WTC11 (cell line): ENCODE measurements at regions not wholly inside any gene's neighbourhood (a gene's known extent, or its start where the extent isn't known, plus 50 kb on each side); places are given as distances from the start of the nearest gene placed in this dataset.

Source experiments
- ATAC-seq: fragments of 200-7000 bp; cut with Tn5 transposase; 2 replicates; pipeline ENCODE4 v1.10.0; 2021; ENCODE audit warnings: mild to moderate bottlenecking, moderate library complexity
- CTCF ChIA-PET: fragments of 300-600 bp; sonication (Branson Sonifier 250); formaldehyde crosslinking; loops from one replicate; lab custom pipeline; 2021; ENCODE audit warnings: antibody characterized with exemption; lab: Charles Lee
- POLR2A ChIA-PET: fragments of 350-600 bp; sonication (Branson Sonifier 250); formaldehyde crosslinking; loops from one replicate; lab custom pipeline; 2021; ENCODE audit warnings: antibody characterized with exemption; lab: Charles Lee
- DNase-seq: peaks from one replicate; pipeline ENCODE4 v3.0.0; 2021; ENCODE audit warnings: low spot score
- H3K27ac Mint-ChIP-seq: 2 replicates; pipeline ENCODE4 v1.8.0; 2021; ENCODE audit warnings: mixed read lengths
- H3K27me3 Mint-ChIP-seq: 2 replicates; pipeline ENCODE4 v1.8.0; 2021; ENCODE audit warnings: low read depth, mild to moderate bottlenecking, moderate library complexity, mixed read lengths
- H3K36me3 Mint-ChIP-seq: 2 replicates; pipeline ENCODE4 v1.8.0; 2021; ENCODE audit warnings: mixed read lengths
- H3K4me1 Mint-ChIP-seq: 2 replicates; pipeline ENCODE4 v1.8.0; 2022; ENCODE audit warnings: mixed read lengths
- H3K4me3 Mint-ChIP-seq: 2 replicates; pipeline ENCODE4 v1.8.0; 2021; ENCODE audit warnings: mild to moderate bottlenecking, moderate library complexity, mixed read lengths
- H3K9me3 Mint-ChIP-seq: 2 replicates; pipeline ENCODE4 v1.8.0; 2021; ENCODE audit warnings: mixed read lengths
- AFF4 ChIP-seq: sonication (generic); formaldehyde crosslinking; IDR thresholded peaks from 2 replicates; pipeline ENCODE4 v1.8.1; 2023; ENCODE audit warnings: mild to moderate bottlenecking, missing genetic modification reagents, borderline replicate concordance
- ATF3 ChIP-seq: sonication (generic); formaldehyde crosslinking; conservative IDR thresholded peaks from 2 replicates; pipeline ENCODE4 v1.8.1; 2022; ENCODE audit warnings: mild to moderate bottlenecking, missing genetic modification reagents
- ATF6 ChIP-seq: sonication (generic); formaldehyde crosslinking; IDR thresholded peaks from 2 replicates; pipeline ENCODE4 v1.8.1; 2023; ENCODE audit warnings: mild to moderate bottlenecking, missing genetic modification reagents
- CTCF ChIP-seq: fragments of 200-600 bp; IDR thresholded peaks from 2 replicates; pipeline ENCODE4 v1.8.0; 2022; ENCODE audit warnings: antibody characterized with exemption
- ELF4 ChIP-seq: sonication (generic); formaldehyde crosslinking; IDR thresholded peaks from 2 replicates; pipeline ENCODE4 v1.8.1; 2022; ENCODE audit warnings: low read depth, mild to moderate bottlenecking, moderate library complexity, missing genetic modification reagents
- ERG ChIP-seq: fragments of 250-450 bp; sonication (Bioruptor Pico); IDR thresholded peaks from 2 replicates; pipeline ENCODE4 v1.8.0; 2021; ENCODE audit warnings: mild to moderate bottlenecking
- FOXP1 ChIP-seq: sonication (generic); formaldehyde crosslinking; IDR thresholded peaks from 2 replicates; pipeline ENCODE4 v1.8.0; 2022; ENCODE audit warnings: missing genetic modification reagents, mild to moderate bottlenecking, moderate library complexity, borderline replicate concordance
- HMGA2 ChIP-seq: fragments of 250-450 bp; sonication (Bioruptor Pico); IDR thresholded peaks from 2 replicates; pipeline ENCODE4 v1.4.0; 2021; ENCODE audit warnings: mild to moderate bottlenecking, moderate library complexity
- HMGXB4 ChIP-seq: sonication (generic); formaldehyde crosslinking; IDR thresholded peaks from 2 replicates; pipeline ENCODE4 v1.8.1; 2023; ENCODE audit warnings: mild to moderate bottlenecking, moderate library complexity, missing genetic modification reagents
- KAT7 ChIP-seq: sonication (generic); formaldehyde crosslinking; IDR thresholded peaks from 2 replicates; pipeline ENCODE4 v1.8.1; 2023; ENCODE audit warnings: missing genetic modification reagents, mild to moderate bottlenecking, borderline replicate concordance
- NFATC4 ChIP-seq: fragments of 250-450 bp; sonication (Bioruptor Pico); IDR thresholded peaks from 2 replicates; pipeline ENCODE4 v1.9.0; 2021; ENCODE audit warnings: mild to moderate bottlenecking
- OVOL2 ChIP-seq: fragments of 250-450 bp; sonication (Bioruptor Pico); IDR thresholded peaks from 2 replicates; pipeline ENCODE4 v1.9.0; 2021; ENCODE audit warnings: mild to moderate bottlenecking, borderline replicate concordance
- SMAD3 ChIP-seq: sonication (generic); formaldehyde crosslinking; IDR thresholded peaks from 2 replicates; pipeline ENCODE4 v1.8.0; 2022; ENCODE audit warnings: missing genetic modification reagents, mild to moderate bottlenecking, borderline replicate concordance
- TP53 ChIP-seq: sonication (generic); formaldehyde crosslinking; IDR thresholded peaks from 2 replicates; pipeline ENCODE4 v1.8.1; 2023; ENCODE audit warnings: mild to moderate bottlenecking, missing genetic modification reagents

- Mint-ChIP-seq H3K4me3 (no peak overlapping the region), H3K27me3 (no peaks in the 10 kb centered on the region; the same call in 1 of the 2 replicates), H3K4me1 (peaks cover 3% of the 10 kb centered on the region; the same call in 1 of the 2 replicates), H3K27ac (no peak overlapping the region), H3K36me3 (no peaks in the 10 kb centered on the region; the same call in 1 of the 2 replicates), H3K9me3 (peaks cover 19% of the 10 kb centered on the region; the same call in 1 of the 2 replicates)
- TF ChIP-seq FOXP1 (CRISPR knock-in tag) = no peak
- TF ChIP-seq ELF4 (CRISPR knock-in tag) = no peak
- no peak for TF ChIP-seq KAT7 (CRISPR knock-in tag)
- no peak for TF ChIP-seq ATF6
- DNase-seq (no peak), ATAC-seq (no peak)
- ChIA-PET POLR2A (no interaction called here), CTCF (no interaction called here)
These were observed 277.6 kb upstream of the ZC4H2 start for GRCh38 chrX:65253817-65254216.

GRCh38 chrX:65241059-65241721 is 264.9 kb upstream of the ZC4H2 start:
- ChIA-PET CTCF (no interaction called here), POLR2A (no interaction called here)
- Mint-ChIP-seq H3K4me3 (no peak overlapping the region), H3K36me3 (peaks cover 17% of the 10 kb centered on the region), H3K27me3 (no peaks in the 10 kb centered on the region; the same call in 1 of the 2 replicates), H3K9me3 (peaks cover 30% of the 10 kb centered on the region), H3K4me1 (peaks cover 7% of the 10 kb centered on the region), H3K27ac (no peak overlapping the region)
- no peak for DNase-seq
- no peak for ATAC-seq
- TF ChIP-seq HMGA2 (CRISPR knock-in tag) (no peak), OVOL2 (CRISPR knock-in tag) (no peak), CTCF (no peak), ERG (CRISPR knock-in tag) (no peak), SMAD3 (CRISPR knock-in tag) (no peak), AFF4 (no peak)

- ATAC-seq (no peak), DNase-seq (no peak)
- peaks cover 2% of the 10 kb centered on the region; the same call in 1 of the 2 replicates for H3K4me1 Mint-ChIP-seq
- H3K27me3 Mint-ChIP-seq = no peaks in the 10 kb centered on the region
- no peaks in the 10 kb centered on the region for H3K36me3 Mint-ChIP-seq
- TF ChIP-seq OVOL2 (CRISPR knock-in tag) (no peak), NFATC4 (no peak), HMGXB4 (CRISPR knock-in tag) (no peak), ATF3 (CRISPR knock-in tag) (no peak), TP53 (CRISPR knock-in tag) (no peak)
- POLR2A ChIA-PET = no interaction called here
- no peak overlapping the region for H3K27ac Mint-ChIP-seq
- peaks cover 4% of the 10 kb centered on the region; the same call in 1 of the 2 replicates for H3K9me3 Mint-ChIP-seq
- CTCF ChIA-PET = no interaction called here
- H3K4me3 Mint-ChIP-seq = no peak overlapping the region
These were observed 227.3 kb upstream of the ZC4H2 start for GRCh38 chrX:65203545-65203944.
